ENCODE measurements at regions not wholly inside any gene's neighbourhood (a gene's known extent, or its start where the extent isn't known, plus 50 kb on each side); places are given as distances from the start of the nearest gene placed in this dataset.

DNA sequence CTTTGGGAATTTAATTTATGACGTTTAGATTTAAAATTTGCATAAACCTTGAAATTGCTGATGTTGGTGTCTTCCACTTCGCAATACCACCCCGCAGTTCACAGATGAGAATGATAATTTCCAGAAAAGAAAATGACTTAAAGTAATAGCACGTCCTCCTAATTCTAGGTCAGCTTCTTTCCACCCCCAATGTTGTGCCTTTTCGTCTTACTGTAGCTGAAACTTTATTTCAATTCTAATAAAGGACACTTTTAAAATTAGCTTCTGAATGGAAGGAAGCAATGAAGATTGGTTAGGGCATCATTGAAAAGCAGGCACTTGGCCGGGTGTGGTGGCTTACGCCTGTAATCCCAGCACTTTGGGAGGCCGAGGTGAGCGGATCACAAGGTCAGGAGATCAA is 107.4 kb downstream of the MYCN start:
- TF ChIP-seq, protein P1, sequence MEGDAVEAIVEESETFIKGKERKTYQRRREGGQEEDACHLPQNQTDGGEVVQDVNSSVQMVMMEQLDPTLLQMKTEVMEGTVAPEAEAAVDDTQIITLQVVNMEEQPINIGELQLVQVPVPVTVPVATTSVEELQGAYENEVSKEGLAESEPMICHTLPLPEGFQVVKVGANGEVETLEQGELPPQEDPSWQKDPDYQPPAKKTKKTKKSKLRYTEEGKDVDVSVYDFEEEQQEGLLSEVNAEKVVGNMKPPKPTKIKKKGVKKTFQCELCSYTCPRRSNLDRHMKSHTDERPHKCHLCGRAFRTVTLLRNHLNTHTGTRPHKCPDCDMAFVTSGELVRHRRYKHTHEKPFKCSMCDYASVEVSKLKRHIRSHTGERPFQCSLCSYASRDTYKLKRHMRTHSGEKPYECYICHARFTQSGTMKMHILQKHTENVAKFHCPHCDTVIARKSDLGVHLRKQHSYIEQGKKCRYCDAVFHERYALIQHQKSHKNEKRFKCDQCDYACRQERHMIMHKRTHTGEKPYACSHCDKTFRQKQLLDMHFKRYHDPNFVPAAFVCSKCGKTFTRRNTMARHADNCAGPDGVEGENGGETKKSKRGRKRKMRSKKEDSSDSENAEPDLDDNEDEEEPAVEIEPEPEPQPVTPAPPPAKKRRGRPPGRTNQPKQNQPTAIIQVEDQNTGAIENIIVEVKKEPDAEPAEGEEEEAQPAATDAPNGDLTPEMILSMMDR (IDR thresholded peaks at IDR 0.05): no peak
- no peak for TF ChIP-seq ZFX (IDR thresholded peaks at IDR 0.05; ENCODE audit: borderline replicate concordance)

Data from 22Rv1 (cell line).